Hematopoietic multipotent progenitor cell treated with erythropoietin and hydrocortisone succinate and interleukin-3 and kit ligand, for 8 days (in vitro differentiated cells): ENCODE measurements at regions not wholly inside any gene's neighbourhood (a gene's known extent, or its start where the extent isn't known, plus 50 kb on each side); places are given as distances from the start of the nearest gene placed in this dataset.
A peak's percentile ranks its signal among the peaks of the same experiment; 100 is the strongest.
"Not testable (repeated sequence)": the region's sequence is repeated elsewhere in the genome, so short reads cannot be mapped to it uniquely, and the experiment has no call there.

ENCODE experiments used
- DNase-seq: peaks from one replicate; pipeline ENCODE4 v3.0.0-alpha.2; 2015

- DNase-seq = no peak
These were observed 115.7 kb upstream of the TRPC4 start for GRCh38 chr13:37985281-37985680.

- peak; percentile 9 for DNase-seq
These were observed 114.8 kb upstream of the TRPC4 start for GRCh38 chr13:37984357-37984756.

DNA sequence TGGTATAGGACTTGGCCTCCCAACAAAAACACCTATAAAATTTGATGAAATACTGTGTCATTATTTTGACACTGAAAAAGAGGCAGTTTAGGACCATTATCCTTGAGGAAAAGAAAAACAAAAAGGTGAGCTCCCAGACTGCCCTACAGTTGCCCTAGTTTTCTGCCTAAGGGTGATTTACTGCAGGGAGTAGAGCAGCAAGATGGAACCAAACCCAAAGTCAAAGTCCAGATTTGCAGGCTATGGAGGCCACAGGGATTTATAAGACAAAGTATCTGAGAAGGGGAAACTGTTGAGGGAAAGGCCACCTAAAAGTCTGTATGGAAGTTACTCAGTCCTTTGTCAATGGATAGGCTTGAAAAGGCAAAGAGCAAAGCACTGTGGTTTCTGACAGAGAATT is 112.4 kb upstream of the TRPC4 start:
- no peak for DNase-seq

- no peak for DNase-seq
These were observed 109.1 kb upstream of the TRPC4 start for GRCh38 chr13:37978680-37979079.

GRCh38 chr13:37968555-37968954 is 99.0 kb upstream of the TRPC4 start:
- DNase-seq = no peak

- no peak for DNase-seq
These were observed 96.7 kb upstream of the TRPC4 start for GRCh38 chr13:37966266-37966665.

GRCh38 chr13:37960427-37960826 is 90.9 kb upstream of the TRPC4 start:
- DNase-seq = peak; percentile 40

- peak; percentile 94 for DNase-seq
These were observed 89.7 kb upstream of the TRPC4 start for GRCh38 chr13:37959284-37959683.

DNA sequence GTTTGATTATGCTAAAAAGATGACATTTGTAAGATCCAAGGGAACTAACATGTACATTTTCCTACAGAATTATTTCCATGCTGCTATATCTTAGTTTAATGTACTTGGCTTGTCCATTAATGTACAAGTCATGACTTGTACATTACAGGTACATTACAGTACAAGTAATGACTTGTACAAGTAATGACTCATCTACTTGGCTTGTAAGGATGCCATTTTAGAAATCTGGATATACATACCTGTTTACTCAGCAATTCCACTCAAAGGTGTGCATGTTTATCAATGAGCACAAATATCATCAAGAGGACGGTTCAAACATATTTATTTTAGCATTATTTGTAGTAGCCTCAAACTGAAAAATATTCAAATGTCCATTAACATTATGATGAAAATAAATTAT is 87.0 kb upstream of the TRPC4 start:
- DNase-seq = no peak

- not testable (repeated sequence) for DNase-seq
These were observed 85.0 kb upstream of the TRPC4 start for GRCh38 chr13:37954597-37954996.

- no peak for DNase-seq
These were observed 84.6 kb upstream of the TRPC4 start for GRCh38 chr13:37954191-37954590.

GRCh38 chr13:37953696-37954095 is 84.1 kb upstream of the TRPC4 start:
- DNase-seq = no peak

GRCh38 chr13:37950016-37950415 is 80.4 kb upstream of the TRPC4 start:
- DNase-seq = no peak

DNA sequence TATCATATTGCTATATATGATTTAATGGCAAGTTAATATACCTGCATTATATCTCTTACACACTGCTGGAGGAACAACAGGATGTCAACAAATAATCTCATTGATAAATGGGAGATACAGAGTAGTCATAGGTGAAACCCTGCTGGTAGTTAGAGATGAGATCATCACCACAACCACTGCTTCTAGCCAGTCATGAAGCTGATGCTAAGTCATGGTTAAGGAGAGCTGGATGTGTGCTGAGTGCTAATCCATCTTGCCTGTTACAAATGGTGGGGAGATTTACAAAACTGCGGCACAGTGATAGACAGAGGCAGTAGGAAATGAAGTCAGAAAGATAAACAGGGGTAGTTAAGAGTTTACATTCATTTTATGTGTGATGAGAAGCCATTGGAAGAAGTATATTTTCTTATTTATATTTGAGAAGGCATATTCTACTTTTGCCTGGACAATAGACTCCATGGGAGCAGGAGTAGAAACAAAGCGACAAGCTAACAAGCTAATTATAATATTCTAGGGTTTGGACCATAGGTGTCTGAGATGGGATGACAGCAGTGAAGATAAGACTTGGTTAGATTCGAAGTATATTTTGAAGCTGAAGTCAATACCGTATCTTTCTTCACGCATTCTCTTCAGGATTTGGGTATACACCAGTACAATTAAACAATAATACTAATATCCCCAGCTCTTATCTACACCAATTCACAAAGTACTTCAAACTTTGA is 78.0 kb upstream of the TRPC4 start:
- DNase-seq = no peak

DNA sequence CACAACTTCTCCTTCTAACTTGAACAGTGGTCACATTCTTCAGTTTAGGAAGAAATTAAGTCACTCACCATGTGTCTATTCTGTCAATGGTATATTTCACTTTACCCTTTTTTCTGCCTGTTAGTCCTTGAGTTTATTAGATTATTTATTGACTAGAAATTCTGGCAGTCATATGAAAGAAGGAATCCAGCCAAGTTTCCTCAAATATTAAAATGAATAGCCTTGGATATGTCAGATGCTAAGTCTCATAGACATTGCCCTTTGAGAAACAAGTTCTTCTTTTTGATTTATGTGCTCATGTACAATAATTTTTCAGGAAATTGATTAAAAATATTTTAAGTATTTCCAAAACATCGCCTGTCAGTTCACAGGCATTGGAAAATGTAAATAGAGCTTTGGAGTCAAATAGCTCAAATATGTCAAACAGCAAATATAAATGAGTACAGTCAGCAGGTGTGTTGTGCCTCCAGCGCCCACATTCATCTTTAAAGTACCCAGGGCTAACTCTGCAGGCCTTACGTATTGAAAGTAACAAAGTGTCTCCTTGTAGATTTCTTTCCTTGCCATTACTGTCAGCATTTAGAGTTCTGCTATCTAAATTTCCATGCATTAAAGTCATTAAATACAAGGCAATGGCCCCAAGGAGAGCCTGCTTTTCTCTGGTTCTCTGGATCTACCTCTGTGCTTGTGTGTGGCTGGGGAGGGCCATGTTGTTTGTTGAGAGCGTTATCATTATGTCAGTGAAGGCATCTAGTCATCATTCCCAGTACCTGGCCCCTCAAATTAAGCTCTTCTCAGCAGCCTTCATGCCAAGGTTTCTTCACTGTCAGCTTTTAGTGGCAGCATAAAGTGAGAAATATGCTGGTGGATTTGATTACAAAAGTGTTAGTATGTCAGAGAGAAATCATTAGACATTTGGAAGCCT is 76.3 kb upstream of the TRPC4 start:
- DNase-seq = no peak

GRCh38 chr13:37944869-37945442 is 75.4 kb upstream of the TRPC4 start:
- DNase-seq = no peak

- DNase-seq = no peak
These were observed 74.7 kb upstream of the TRPC4 start for GRCh38 chr13:37944081-37944868.

DNA sequence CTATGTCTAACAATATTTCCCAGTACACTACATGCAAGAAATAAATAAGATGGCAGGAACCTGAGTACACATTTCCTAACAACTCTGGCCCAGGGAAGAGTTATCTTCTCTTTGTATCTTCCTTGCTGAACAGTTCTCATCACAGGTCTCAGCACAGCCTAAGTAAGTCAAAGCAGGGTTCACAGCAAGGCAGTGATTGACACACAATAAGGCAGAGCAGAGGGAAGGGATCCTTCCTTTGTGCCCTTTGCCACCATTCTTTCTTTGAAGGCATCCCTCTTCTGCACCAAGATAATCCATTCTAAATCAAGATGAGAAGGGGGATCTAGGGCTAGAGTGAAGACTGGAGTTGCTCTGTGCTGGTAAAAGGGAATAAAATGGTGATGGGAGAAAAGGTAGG is 73.4 kb upstream of the TRPC4 start:
- no peak for DNase-seq

DNA sequence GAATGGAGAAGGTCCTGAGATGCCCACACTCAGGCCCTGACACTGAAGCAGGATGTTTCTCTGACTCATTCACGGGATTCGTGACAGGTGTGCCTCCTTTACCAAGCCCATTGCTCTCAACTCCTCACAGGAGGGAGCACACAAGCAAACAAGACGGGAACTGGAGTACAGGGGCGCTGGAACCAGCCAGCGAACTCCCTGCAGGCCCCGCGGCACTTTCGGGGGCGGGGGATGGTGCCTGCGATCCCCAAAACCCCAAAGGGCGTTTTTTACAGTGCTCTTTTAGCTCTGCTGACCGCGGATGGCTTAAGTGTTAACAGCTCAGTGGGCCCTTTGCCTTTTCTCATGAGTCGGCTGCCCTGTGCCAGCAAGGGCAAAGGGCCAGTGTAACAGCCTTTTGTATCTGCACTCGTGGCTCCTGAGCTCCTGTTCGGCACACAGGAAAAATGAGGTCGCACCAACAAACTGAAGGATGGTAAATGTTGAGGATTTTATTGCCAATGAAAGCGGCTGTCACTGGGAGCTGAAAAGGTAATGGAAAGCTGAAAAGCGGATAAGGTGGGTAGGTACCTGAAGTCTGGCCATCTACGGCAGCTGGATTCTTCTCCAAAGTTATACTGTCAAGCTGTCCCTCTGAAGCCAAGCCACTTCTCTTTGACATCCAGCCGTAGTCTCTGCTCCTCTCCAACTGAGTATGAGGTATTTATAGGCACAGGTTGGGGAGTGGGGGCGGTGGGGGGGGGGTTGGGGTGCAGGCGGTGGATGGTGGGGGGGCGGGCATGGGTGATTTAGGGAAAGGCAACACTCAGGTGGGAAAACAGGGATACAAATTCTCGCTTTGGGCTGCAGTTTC is 65.0 kb upstream of the TRPC4 start:
- DNase-seq = no peak

- no peak for DNase-seq
These were observed 59.7 kb upstream of the TRPC4 start for GRCh38 chr13:37929308-37929707.

DNA sequence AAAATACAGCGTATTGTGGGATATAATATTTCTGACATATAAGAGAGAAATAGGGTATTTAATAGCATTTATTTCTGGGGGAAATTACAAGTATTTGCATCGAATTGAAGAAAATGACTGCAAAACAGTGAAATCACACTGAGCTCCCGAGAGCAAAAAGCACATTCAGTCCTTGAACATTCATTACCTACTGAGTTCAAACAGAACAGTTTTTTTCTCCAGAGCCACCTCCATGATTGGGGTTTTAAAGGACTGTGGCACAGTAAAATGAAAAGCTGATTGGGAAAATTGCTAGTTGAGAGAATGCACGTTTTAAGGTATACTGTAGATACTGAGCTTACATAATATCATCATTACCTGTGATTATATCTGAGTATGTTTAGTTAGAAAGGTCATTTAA is 58.0 kb upstream of the TRPC4 start:
- no peak for DNase-seq

GRCh38 chr13:37925878-37926473 is 56.4 kb upstream of the TRPC4 start:
- no peak for DNase-seq
